HepG2 (cell line): ENCODE measurements at regions not wholly inside any gene's neighbourhood (a gene's known extent, or its start where the extent isn't known, plus 50 kb on each side); places are given as distances from the start of the nearest gene placed in this dataset.

Source experiments
- ARNT2 ChIP-seq: sonication (generic); formaldehyde crosslinking; IDR thresholded peaks from 2 replicates; pipeline ENCODE4 v1.8.0; 2022; ENCODE audit warnings: mild to moderate bottlenecking, low read depth, missing genetic modification reagents, moderate library complexity
- ATF7 ChIP-seq, 2 experiments: fragments of 450-650 bp in 1 of 2; sonication (generic) in 1 of 2; formaldehyde crosslinking in 1 of 2; IDR thresholded peaks; 2 replicates each; pipeline versions ENCODE4 v1.4.0 to v1.6.1; 2016 to 2020; ENCODE audit warnings: antibody characterized with exemption in 1 of 2, mild to moderate bottlenecking in 1 of 2, missing genetic modification reagents in 1 of 2
- BHLHE40 ChIP-seq: IDR thresholded peaks from 2 replicates; pipeline ENCODE4 v1.6.1; 2011; ENCODE audit warnings: low read length, improper control_type of control experiment
- ESRRA ChIP-seq: sonication (generic); formaldehyde crosslinking; IDR thresholded peaks from 2 replicates; pipeline ENCODE4 v1.5.1; 2020; ENCODE audit warnings: mild to moderate bottlenecking, low read depth, missing genetic modification reagents
- HMG20A ChIP-seq: IDR thresholded peaks from 2 replicates; pipeline ENCODE4 v1.6.1; 2016; ENCODE audit warnings: borderline replicate concordance
- NCOA2 ChIP-seq: sonication (generic); formaldehyde crosslinking; IDR thresholded peaks from 2 replicates; pipeline ENCODE4 v1.8.0; 2022; ENCODE audit warnings: inconsistent platforms
- NR1H2 ChIP-seq: sonication (generic); formaldehyde crosslinking; IDR thresholded peaks from 2 replicates; pipeline ENCODE4 v1.8.1; 2022; ENCODE audit warnings: low read depth, missing genetic modification reagents, borderline replicate concordance
- REXO4 ChIP-seq: sonication (generic); formaldehyde crosslinking; IDR thresholded peaks from 2 replicates; pipeline ENCODE4 v1.8.0; 2022; ENCODE audit warnings: missing genetic modification reagents, mild to moderate bottlenecking, borderline replicate concordance
- SIX4 ChIP-seq: sonication (generic); formaldehyde crosslinking; IDR thresholded peaks from 2 replicates; pipeline ENCODE4 v1.4.0; 2020; ENCODE audit warnings: missing genetic modification reagents
- SP2 ChIP-seq: sonication (generic); formaldehyde crosslinking; IDR thresholded peaks from 2 replicates; pipeline ENCODE4 v1.5.1; 2020; ENCODE audit warnings: mild to moderate bottlenecking, missing genetic modification reagents
- SRSF4 ChIP-seq: fragments of 200-400 bp; formaldehyde crosslinking; IDR thresholded peaks from one replicate; pipeline ENCODE4 v1.6.1; 2018; ENCODE audit warnings: mild to moderate bottlenecking, low read depth, low read length, moderate library complexity; ENCODE audit not compliant: poor library complexity, severe bottlenecking
- TEF ChIP-seq: sonication (generic); formaldehyde crosslinking; IDR thresholded peaks from 2 replicates; pipeline ENCODE4 v1.5.0; 2020; ENCODE audit warnings: missing genetic modification reagents
- TFDP1 ChIP-seq: IDR thresholded peaks from 2 replicates; pipeline ENCODE4 v1.6.1; 2016; ENCODE audit warnings: missing compliant biosample characterization, missing genetic modification reagents, borderline replicate concordance
- ZNF160 ChIP-seq: sonication (generic); formaldehyde crosslinking; IDR thresholded peaks from 2 replicates; pipeline ENCODE4 v1.8.0; 2022; ENCODE audit warnings: mild to moderate bottlenecking, inconsistent platforms, missing genetic modification reagents
- ZNF20 ChIP-seq: sonication (generic); formaldehyde crosslinking; IDR thresholded peaks from 2 replicates; pipeline ENCODE4 v1.4.0; 2020; ENCODE audit warnings: mild to moderate bottlenecking, moderate library complexity, missing genetic modification reagents
- ZNF207 ChIP-seq: fragments of 450-650 bp; IDR thresholded peaks from 2 replicates; pipeline ENCODE4 v1.6.1; 2016; ENCODE audit warnings: antibody characterized with exemption, borderline replicate concordance
- ZNF263 ChIP-seq: sonication (generic); formaldehyde crosslinking; IDR thresholded peaks from 2 replicates; pipeline ENCODE4 v1.4.0; 2020; ENCODE audit warnings: missing genetic modification reagents
- ZNF30 ChIP-seq: sonication (generic); formaldehyde crosslinking; IDR thresholded peaks from 2 replicates; pipeline ENCODE4 v1.5.0; 2020; ENCODE audit warnings: mild to moderate bottlenecking, missing genetic modification reagents
- ZNF367 ChIP-seq: sonication (generic); formaldehyde crosslinking; IDR thresholded peaks from 2 replicates; pipeline ENCODE4 v1.4.0; 2020; ENCODE audit warnings: missing genetic modification reagents, borderline replicate concordance
- ZNF441 ChIP-seq: sonication (generic); formaldehyde crosslinking; IDR thresholded peaks from 2 replicates; pipeline ENCODE4 v1.7.0; 2021; ENCODE audit warnings: missing genetic modification reagents, borderline replicate concordance
- ZNF512 ChIP-seq: sonication (generic); formaldehyde crosslinking; IDR thresholded peaks from 2 replicates; pipeline ENCODE4 v1.4.0; 2020; ENCODE audit warnings: mild to moderate bottlenecking, missing genetic modification reagents
- ZNF552 ChIP-seq: sonication (generic); formaldehyde crosslinking; IDR thresholded peaks from 2 replicates; pipeline ENCODE4 v1.9.0; 2022; ENCODE audit warnings: missing genetic modification reagents, mild to moderate bottlenecking, borderline replicate concordance
- ZNF574 ChIP-seq: sonication (generic); formaldehyde crosslinking; IDR thresholded peaks from 2 replicates; pipeline ENCODE4 v1.4.0; 2020; ENCODE audit warnings: missing genetic modification reagents
- ZNF615 ChIP-seq: sonication (generic); formaldehyde crosslinking; IDR thresholded peaks from 2 replicates; pipeline ENCODE4 v1.5.0; 2020; ENCODE audit warnings: mild to moderate bottlenecking, missing genetic modification reagents, borderline replicate concordance
- ZNF740 ChIP-seq: sonication (generic); formaldehyde crosslinking; IDR thresholded peaks from 2 replicates; pipeline ENCODE4 v1.4.0; 2020; ENCODE audit warnings: missing genetic modification reagents

GRCh38 chr5:116864157-116864837 lies 289.7 kb upstream of the SEMA6A start (continued):
- TF ChIP-seq REXO4 (CRISPR knock-in tag) (no peak), ZNF740 (CRISPR knock-in tag) (no peak), BHLHE40 (no peak), ZNF512 (CRISPR knock-in tag) (no peak), ARNT2 (no peak), ZNF263 (CRISPR knock-in tag) (no peak), ZNF207 (no peak), ZNF441 (CRISPR knock-in tag) (no peak), ZNF367 (no peak), NCOA2 (peak; percentile 95), TFDP1 (CRISPR knock-in tag) (no peak; the same call in 1 of the 2 replicates), ZNF574 (peak; percentile 39; the same call in 1 of the 2 replicates), SIX4 (CRISPR knock-in tag) (0 out of 2 replicates have a peak, but pooled peaks have one; percentile 58), ZNF160 (CRISPR knock-in tag) (no peak), ZNF20 (CRISPR knock-in tag) (no peak), SP2 (CRISPR knock-in tag) (no peak), TEF (CRISPR knock-in tag) (no peak), ATF7 (IDR thresholded peaks at IDR 0.05) (no peak), ATF7 (CRISPR knock-in tag; IDR thresholded peaks at IDR 0.05) (no peak), HMG20A (CRISPR knock-in tag) (peak; percentile 84), ESRRA (peak; percentile 66; the same call in 1 of the 2 replicates), ZNF615 (CRISPR knock-in tag) (no peak), NR1H2 (no peak), SRSF4 (no peak), ZNF30 (CRISPR knock-in tag) (no peak), ZNF552 (CRISPR knock-in tag) (no peak)
